Sigmoid colon (tissue), 6 donors: ENCODE measurements at regions not wholly inside any gene's neighbourhood (a gene's known extent, or its start where the extent isn't known, plus 50 kb on each side); places are given as distances from the start of the nearest gene placed in this dataset.

Experiments used
- DNase-seq: peaks from one replicate; pipeline ENCODE4 v3.0.0-alpha.2; 2019
- H3K27ac ChIP-seq, 4 donors: fragments of 200-600 bp; sonication (generic); one replicate each; pipeline ENCODE4 v1.5.1; 2016 to 2019; ENCODE audit warnings: mild to moderate bottlenecking in 1 of 4
- H3K27me3 ChIP-seq, 3 donors: fragments of 200-600 bp; sonication (generic); one replicate each; pipeline ENCODE4 v1.5.1; 2019; ENCODE audit warnings: mild to moderate bottlenecking in 1 of 3
- H3K36me3 ChIP-seq, 4 donors: fragments of 200-600 bp; sonication (generic); one replicate each; pipeline ENCODE4 v1.5.1; 2016 to 2019
- H3K4me1 ChIP-seq, 4 donors: fragments of 200-600 bp; sonication (generic); one replicate each; pipeline ENCODE4 v1.5.1; 2017 to 2019
- H3K4me3 ChIP-seq, 4 donors: fragments of 200-600 bp; sonication (generic); one replicate each; pipeline ENCODE4 v1.5.1; 2017 to 2019; ENCODE audit warnings: mild to moderate bottlenecking in 2 of 4, moderate library complexity in 1 of 4
- H3K9me3 ChIP-seq, 4 donors: fragments of 200-600 bp in 3 of 4; sonication (generic) in 3 of 4; one replicate each; pipeline versions ENCODE4 v1.5.1 to v1.6.1; 2013 to 2019
- EP300 ChIP-seq, 4 donors: sonication (generic); formaldehyde crosslinking; IDR thresholded peaks; one replicate each; pipeline ENCODE4 v1.6.1; 2017; ENCODE audit warnings: antibody characterized with exemption in 4 of 4
- POLR2A ChIP-seq, 2 donors: fragments of 450-650 bp; IDR thresholded peaks; one replicate each; pipeline ENCODE4 v1.6.1; 2016; ENCODE audit warnings: antibody characterized with exemption in 2 of 2, mild to moderate bottlenecking in 2 of 2, moderate library complexity in 2 of 2
- POLR2AphosphoS5 ChIP-seq, 4 donors: sonication (generic); formaldehyde crosslinking; IDR thresholded peaks; one replicate each; pipeline ENCODE4 v1.6.1; 2017; ENCODE audit warnings: antibody characterized with exemption in 4 of 4
- WGBS, 2 donors: extraction: QIAGEN DNeasy Blood & Tissue Kit; methylation state at CpG; one replicate each; pipeline ENCODE4 v1.1.7; 2013; 5-methylcytosine and 5-hydroxymethylcytosine counted together
- intact Hi-C: fragments of 100-400 bp; cut with DNase I; formaldehyde crosslinking; loops from one replicate; pipeline ENCODE4 v1.15.1; 2023
- TF ChIP-seq, protein P1 (sequence below), 4 experiments: fragments of 450-650 bp in 3 of 4; fragments of 200-600 bp in 1 of 4; IDR thresholded peaks; one replicate each; pipeline ENCODE4 v1.5.1; 2016 to 2019; ENCODE audit warnings: antibody characterized with exemption in 4 of 4, mild to moderate bottlenecking in 3 of 4, moderate library complexity in 2 of 4
- donor health status: healthy with polysubstance abuse.
- donor health status: healthy.

- no peak for DNase-seq
- TF ChIP-seq EP300 (IDR thresholded peaks at IDR 0.05) (no peak), POLR2A (IDR thresholded peaks at IDR 0.05) (no peak), POLR2AphosphoS5 (IDR thresholded peaks at IDR 0.05) (no peak)
- TF ChIP-seq, protein P1, sequence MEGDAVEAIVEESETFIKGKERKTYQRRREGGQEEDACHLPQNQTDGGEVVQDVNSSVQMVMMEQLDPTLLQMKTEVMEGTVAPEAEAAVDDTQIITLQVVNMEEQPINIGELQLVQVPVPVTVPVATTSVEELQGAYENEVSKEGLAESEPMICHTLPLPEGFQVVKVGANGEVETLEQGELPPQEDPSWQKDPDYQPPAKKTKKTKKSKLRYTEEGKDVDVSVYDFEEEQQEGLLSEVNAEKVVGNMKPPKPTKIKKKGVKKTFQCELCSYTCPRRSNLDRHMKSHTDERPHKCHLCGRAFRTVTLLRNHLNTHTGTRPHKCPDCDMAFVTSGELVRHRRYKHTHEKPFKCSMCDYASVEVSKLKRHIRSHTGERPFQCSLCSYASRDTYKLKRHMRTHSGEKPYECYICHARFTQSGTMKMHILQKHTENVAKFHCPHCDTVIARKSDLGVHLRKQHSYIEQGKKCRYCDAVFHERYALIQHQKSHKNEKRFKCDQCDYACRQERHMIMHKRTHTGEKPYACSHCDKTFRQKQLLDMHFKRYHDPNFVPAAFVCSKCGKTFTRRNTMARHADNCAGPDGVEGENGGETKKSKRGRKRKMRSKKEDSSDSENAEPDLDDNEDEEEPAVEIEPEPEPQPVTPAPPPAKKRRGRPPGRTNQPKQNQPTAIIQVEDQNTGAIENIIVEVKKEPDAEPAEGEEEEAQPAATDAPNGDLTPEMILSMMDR (IDR thresholded peaks at IDR 0.05): no peak
- no peak overlapping the region for H3K4me3 ChIP-seq
- WGBS, 2 donors: 86 to 93% methylated on average over 7 of the region's 7 CpGs
- intact Hi-C loops: no loop called here
- no peaks in the 10 kb centered on the region for H3K4me1 ChIP-seq
- H3K36me3 ChIP-seq: no peaks in the 10 kb centered on the region
- no peaks in the 10 kb centered on the region for H3K9me3 ChIP-seq
- peaks cover 0 to 11% (median 0%) of the 10 kb centered on the region in 3 donors for H3K27me3 ChIP-seq
- H3K27ac ChIP-seq: no peak overlapping the region
Measured at GRCh38 chr2:216320852-216321251, 51.4 kb downstream of the MARCHF4 start.

DNA sequence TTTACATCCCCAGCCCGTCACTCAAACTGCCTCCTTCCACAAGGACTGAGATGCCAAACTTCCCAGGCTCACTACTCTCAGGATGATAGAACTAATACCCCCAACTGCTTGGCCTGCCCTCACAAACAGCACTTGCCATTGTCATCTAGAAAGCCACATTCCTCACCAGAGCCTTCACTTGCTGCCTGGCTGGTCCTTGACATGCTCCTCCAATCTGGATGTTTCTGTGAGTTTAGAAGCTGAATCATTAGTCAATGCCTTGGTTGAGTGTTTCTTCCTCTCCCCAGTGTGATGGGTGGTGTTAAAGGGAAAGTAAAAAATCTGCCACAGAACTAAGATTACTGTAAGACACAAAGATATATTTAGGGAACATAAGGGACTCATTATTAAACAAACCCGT lies 52.5 kb downstream of the MARCHF4 start:
- Histone ChIP-seq H3K9me3 (no peaks in the 10 kb centered on the region), H3K4me3 (no peak overlapping the region), H3K4me1 (no peaks in the 10 kb centered on the region), H3K36me3 (no peaks in the 10 kb centered on the region), H3K27ac (no peak overlapping the region), H3K27me3 (peaks cover 0 to 11% (median 0%) of the 10 kb centered on the region in 3 donors)
- intact Hi-C loops: no loop called here
- 70 to 89% methylated on average over 2 of the region's 2 CpGs for WGBS, 2 donors
- TF ChIP-seq POLR2A (IDR thresholded peaks at IDR 0.05) (no peak), EP300 (IDR thresholded peaks at IDR 0.05) (no peak), POLR2AphosphoS5 (IDR thresholded peaks at IDR 0.05) (no peak)
- TF ChIP-seq, protein P1 (IDR thresholded peaks at IDR 0.05): no peak
- DNase-seq: no peak

- Histone ChIP-seq H3K9me3 (no peaks in the 10 kb centered on the region), H3K36me3 (no peaks in the 10 kb centered on the region), H3K27ac (no peak overlapping the region), H3K4me1 (no peaks in the 10 kb centered on the region), H3K4me3 (no peak overlapping the region), H3K27me3 (peaks cover 0 to 11% (median 0%) of the 10 kb centered on the region in 3 donors)
- TF ChIP-seq POLR2A (IDR thresholded peaks at IDR 0.05): no peak
- TF ChIP-seq, protein P1 (IDR thresholded peaks at IDR 0.05): no peak
- TF ChIP-seq EP300 (IDR thresholded peaks at IDR 0.05): no peak
- TF ChIP-seq POLR2AphosphoS5 (IDR thresholded peaks at IDR 0.05): no peak
- intact Hi-C loops: no loop called here
- 70 to 85% methylated on average over 2 of the region's 2 CpGs for WGBS, 2 donors
- DNase-seq: no peak
Measured at GRCh38 chr2:216318521-216318874, 53.8 kb downstream of the MARCHF4 start.

- intact Hi-C loops: no loop called here
- 42 to 65% methylated on average over 9 of the region's 9 CpGs for WGBS, 2 donors
- no peak for DNase-seq
- H3K9me3 ChIP-seq: no peaks in the 10 kb centered on the region
- H3K27ac ChIP-seq: no peak overlapping the region
- H3K27me3 ChIP-seq: peaks cover 0 to 11% (median 0%) of the 10 kb centered on the region in 3 donors
- TF ChIP-seq, protein P1 (IDR thresholded peaks at IDR 0.05): no peak
- H3K36me3 ChIP-seq: no peaks in the 10 kb centered on the region
- H3K4me3 ChIP-seq: no peak overlapping the region
- no peaks in the 10 kb centered on the region for H3K4me1 ChIP-seq
Measured at GRCh38 chr2:216317831-216318520, 54.3 kb downstream of the MARCHF4 start.

- H3K4me3 ChIP-seq: no peak overlapping the region
- H3K9me3 ChIP-seq: no peaks in the 10 kb centered on the region
- peaks cover 0 to 11% (median 0%) of the 10 kb centered on the region in 3 donors for H3K27me3 ChIP-seq
- H3K36me3 ChIP-seq: no peaks in the 10 kb centered on the region
- H3K4me1 ChIP-seq: no peaks in the 10 kb centered on the region
- H3K27ac ChIP-seq: no peak overlapping the region
- intact Hi-C loops: no loop called here
- DNase-seq: no peak
- WGBS, 2 donors: 75 to 83% methylated on average over 2 of the region's 2 CpGs
- TF ChIP-seq EP300 (IDR thresholded peaks at IDR 0.05): no peak
- TF ChIP-seq, protein P1 (IDR thresholded peaks at IDR 0.05): no peak
- no peak for TF ChIP-seq POLR2AphosphoS5 (IDR thresholded peaks at IDR 0.05)
- no peak for TF ChIP-seq POLR2A (IDR thresholded peaks at IDR 0.05)
Measured at GRCh38 chr2:216316743-216317142, 55.5 kb downstream of the MARCHF4 start.
